MM.1S (cell line): ENCODE measurements at regions not wholly inside any gene's neighbourhood (a gene's known extent, or its start where the extent isn't known, plus 50 kb on each side); places are given as distances from the start of the nearest gene placed in this dataset.

Source experiments
- CTCF ChIP-seq: fragments of 300-600 bp; sonication (generic); IDR thresholded peaks from 2 replicates; pipeline ENCODE4 v1.5.1; 2016; ENCODE audit warnings: antibody characterized with exemption, low read length, mixed read lengths
- EZH2 ChIP-seq: fragments of 300-600 bp; sonication (generic); optimal IDR thresholded peaks from 2 replicates; pipeline ENCODE3; 2017; ENCODE audit warnings: low read depth, mild to moderate bottlenecking, antibody characterized with exemption, low read length, mixed read lengths
- EZH2phosphoT487 ChIP-seq: fragments of 300-600 bp; sonication (generic); IDR thresholded peaks from 2 replicates; pipeline ENCODE4 v1.6.1; 2018; ENCODE audit warnings: antibody characterized with exemption, low read length

- TF ChIP-seq CTCF (no peak), EZH2 (no peak), EZH2phosphoT487 (no peak)
Measured at GRCh38 chr12:39672976-39673375, 53.4 kb upstream of the ABCD2 start.
